Parathyroid adenoma (tissue), 2 donors: ENCODE measurements at regions not wholly inside any gene's neighbourhood (a gene's known extent, or its start where the extent isn't known, plus 50 kb on each side); places are given as distances from the start of the nearest gene placed in this dataset.
"Not testable (repeated sequence)": the region's sequence is repeated elsewhere in the genome, so short reads cannot be mapped to it uniquely, and the experiment has no call there.

Experiments
- H2AFZ ChIP-seq: fragments of 300-600 bp; sonication (generic); one replicate; pipeline ENCODE4 v1.7.0; 2017; ENCODE audit warnings: antibody characterized with exemption, mild to moderate bottlenecking
- H3K27ac ChIP-seq: fragments of 300-600 bp; sonication (generic); one replicate; pipeline ENCODE4 v1.7.0; 2017
- H3K27me3 ChIP-seq: fragments of 300-600 bp; sonication (generic); one replicate; pipeline ENCODE4 v1.7.0; 2017; ENCODE audit warnings: low read length; ENCODE audit not compliant: control insufficient read depth, insufficient read depth
- H3K36me3 ChIP-seq: fragments of 300-600 bp; sonication (generic); one replicate; pipeline ENCODE4 v1.7.0; 2017; ENCODE audit warnings: low read length; ENCODE audit not compliant: control insufficient read depth, insufficient read depth
- H3K4me1 ChIP-seq: fragments of 300-600 bp; sonication (generic); one replicate; pipeline ENCODE4 v1.7.0; 2017; ENCODE audit warnings: control low read depth
- H3K4me2 ChIP-seq: fragments of 300-600 bp; sonication (generic); one replicate; pipeline ENCODE4 v1.7.0; 2017; ENCODE audit warnings: low read length
- H3K4me3 ChIP-seq: fragments of 300-600 bp; sonication (generic); one replicate; pipeline ENCODE4 v1.7.0; 2017; ENCODE audit warnings: low read depth, low read length
- H3K79me2 ChIP-seq: fragments of 300-600 bp; sonication (generic); one replicate; pipeline ENCODE4 v1.7.0; 2017; ENCODE audit warnings: control low read depth
- H3K9ac ChIP-seq: fragments of 300-600 bp; sonication (generic); one replicate; pipeline ENCODE4 v1.7.0; 2017; ENCODE audit warnings: mild to moderate bottlenecking
- H3K9me3 ChIP-seq: fragments of 300-600 bp; sonication (generic); one replicate; pipeline ENCODE4 v1.7.0; 2017; ENCODE audit warnings: low read length; ENCODE audit not compliant: control insufficient read depth
- CTCF ChIP-seq: fragments of 300-600 bp; sonication (generic); IDR thresholded peaks from one replicate; pipeline ENCODE4 v1.7.0; 2017; ENCODE audit warnings: antibody characterized with exemption, mild to moderate bottlenecking
- donor health status: primary hyperparathyroidism.

DNA sequence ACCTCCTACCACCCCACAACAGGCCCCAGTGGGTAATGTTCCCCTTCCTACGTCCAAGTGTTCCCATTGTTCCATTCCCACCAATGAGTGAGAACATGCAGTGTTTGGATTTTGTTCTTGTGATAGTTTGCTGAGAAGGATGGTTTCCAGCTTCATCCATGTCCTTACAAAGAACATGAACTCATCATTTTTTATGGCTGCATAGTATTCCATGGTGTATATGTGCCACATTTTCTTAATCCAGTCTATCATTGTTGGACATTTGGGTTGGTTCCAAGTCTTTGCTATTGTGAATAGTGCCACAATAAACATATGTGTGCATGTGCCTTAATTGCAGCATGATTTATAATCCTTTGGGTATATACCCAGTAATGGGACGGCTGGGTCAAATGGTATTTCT, 81.6 kb downstream of the P2RY10 start:
- not testable (repeated sequence) for H3K9me3 ChIP-seq, H3K27me3 ChIP-seq, H3K36me3 ChIP-seq, H3K4me1 ChIP-seq, H3K79me2 ChIP-seq, H3K27ac ChIP-seq, H2AFZ ChIP-seq, H3K9ac ChIP-seq, H3K4me3 ChIP-seq, H3K4me2 ChIP-seq

GRCh38 chrX:79035421-79035820, 90.2 kb downstream of the P2RY10 start:
- H3K27me3 ChIP-seq = no peaks in the 10 kb centered on the region
- H2AFZ ChIP-seq = peak overlapping the region; percentile 60
- H3K9ac ChIP-seq = no peak overlapping the region
- no peak for TF ChIP-seq CTCF
- no peak overlapping the region for H3K4me3 ChIP-seq
- H3K9me3 ChIP-seq = no peaks in the 10 kb centered on the region
- no peaks in the 10 kb centered on the region for H3K79me2 ChIP-seq
- H3K36me3 ChIP-seq = no peaks in the 10 kb centered on the region
- peak overlapping the region; percentile 95 for H3K27ac ChIP-seq
- no peak overlapping the region for H3K4me2 ChIP-seq
- H3K4me1 ChIP-seq = peaks cover 4% of the 10 kb centered on the region

DNA sequence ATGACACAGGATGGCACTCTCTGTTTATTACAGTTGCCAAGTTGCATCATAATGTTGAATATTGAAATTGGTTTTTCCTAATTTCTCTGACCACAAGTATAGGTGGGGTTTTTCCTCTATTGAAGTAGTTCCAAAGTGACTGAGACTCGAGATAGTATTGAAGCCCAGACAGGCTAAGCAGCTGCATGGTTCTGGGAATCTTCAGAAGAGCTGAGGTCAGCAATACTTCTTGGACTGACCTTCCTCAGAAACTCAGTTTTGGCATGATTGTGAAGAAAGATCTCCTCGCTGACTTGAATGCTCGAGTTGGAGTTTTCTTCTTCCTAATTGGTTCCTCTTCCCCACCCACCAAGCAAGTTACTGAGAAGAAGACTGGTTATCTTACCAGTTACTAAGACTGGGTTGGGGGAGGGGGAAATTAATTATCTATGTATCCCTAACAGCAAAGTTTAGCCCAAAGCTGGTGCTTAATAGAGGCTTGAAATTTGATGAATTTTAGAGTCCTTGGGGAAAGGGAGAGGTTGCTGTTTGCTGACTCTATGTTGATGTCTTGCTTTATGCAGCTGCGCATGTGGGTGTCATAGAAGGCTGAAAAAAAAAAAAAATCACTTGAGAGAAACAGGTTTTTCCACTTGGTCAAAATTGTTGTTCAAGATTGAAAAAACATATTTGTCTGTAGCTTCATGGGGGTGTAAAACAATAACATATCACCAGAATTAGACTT, 91.1 kb downstream of the P2RY10 start:
- H3K27ac ChIP-seq = peak overlapping the region; percentile 95
- no peaks in the 10 kb centered on the region for H3K36me3 ChIP-seq
- H3K4me2 ChIP-seq = no peak overlapping the region
- peaks cover 4% of the 10 kb centered on the region for H3K4me1 ChIP-seq
- no peak overlapping the region for H3K4me3 ChIP-seq
- H3K27me3 ChIP-seq = no peaks in the 10 kb centered on the region
- H3K9me3 ChIP-seq = no peaks in the 10 kb centered on the region
- TF ChIP-seq CTCF = no peak
- peak overlapping the region; percentile 68 for H2AFZ ChIP-seq
- H3K9ac ChIP-seq = no peak overlapping the region
- H3K79me2 ChIP-seq = no peaks in the 10 kb centered on the region

DNA sequence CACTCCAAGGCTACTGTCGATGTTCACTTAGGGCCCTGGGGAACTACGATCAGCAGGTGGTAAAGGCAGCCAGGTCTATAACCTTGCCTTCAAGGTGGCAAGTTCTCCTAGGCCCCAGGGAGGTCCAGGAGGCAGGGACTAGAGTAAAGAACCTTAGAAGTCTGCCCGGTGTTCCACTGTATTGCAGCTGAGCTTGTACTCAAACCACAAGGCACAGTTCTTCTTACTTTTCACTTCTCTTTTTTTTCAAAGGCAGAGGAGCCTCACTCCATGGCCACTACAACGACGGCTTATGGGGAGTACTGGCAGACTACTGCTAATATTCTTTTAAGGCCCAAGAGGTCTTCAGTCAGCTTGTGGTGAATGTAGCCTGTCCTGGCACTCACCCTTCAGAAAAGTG, 78.8 kb upstream of the GPR174 start:
- no peaks in the 10 kb centered on the region for H3K27me3 ChIP-seq
- no peaks in the 10 kb centered on the region for H3K9me3 ChIP-seq
- H3K4me3 ChIP-seq = no peak overlapping the region
- H3K79me2 ChIP-seq = no peaks in the 10 kb centered on the region
- H2AFZ ChIP-seq = no peak overlapping the region
- no peak for TF ChIP-seq CTCF
- no peak overlapping the region for H3K9ac ChIP-seq
- no peak overlapping the region for H3K27ac ChIP-seq
- H3K36me3 ChIP-seq = no peaks in the 10 kb centered on the region
- H3K4me2 ChIP-seq = no peak overlapping the region
- H3K4me1 ChIP-seq = no peaks in the 10 kb centered on the region

GRCh38 chrX:79078114-79078513, 66.4 kb upstream of the GPR174 start:
- H2AFZ ChIP-seq = peak overlapping the region; percentile 46
- H3K9me3 ChIP-seq = no peaks in the 10 kb centered on the region
- no peak overlapping the region for H3K4me2 ChIP-seq
- H3K4me3 ChIP-seq = no peak overlapping the region
- H3K36me3 ChIP-seq = no peaks in the 10 kb centered on the region
- no peak overlapping the region for H3K27ac ChIP-seq
- no peak for TF ChIP-seq CTCF
- H3K27me3 ChIP-seq = no peaks in the 10 kb centered on the region
- no peaks in the 10 kb centered on the region for H3K4me1 ChIP-seq
- no peak overlapping the region for H3K9ac ChIP-seq
- H3K79me2 ChIP-seq = no peaks in the 10 kb centered on the region
